ENCODE measurements at regions not wholly inside any gene's neighbourhood (a gene's known extent, or its start where the extent isn't known, plus 50 kb on each side); places are given as distances from the start of the nearest gene placed in this dataset.
"Not testable (repeated sequence)": the region's sequence is repeated elsewhere in the genome, so short reads cannot be mapped to it uniquely, and the experiment has no call there.

DNA sequence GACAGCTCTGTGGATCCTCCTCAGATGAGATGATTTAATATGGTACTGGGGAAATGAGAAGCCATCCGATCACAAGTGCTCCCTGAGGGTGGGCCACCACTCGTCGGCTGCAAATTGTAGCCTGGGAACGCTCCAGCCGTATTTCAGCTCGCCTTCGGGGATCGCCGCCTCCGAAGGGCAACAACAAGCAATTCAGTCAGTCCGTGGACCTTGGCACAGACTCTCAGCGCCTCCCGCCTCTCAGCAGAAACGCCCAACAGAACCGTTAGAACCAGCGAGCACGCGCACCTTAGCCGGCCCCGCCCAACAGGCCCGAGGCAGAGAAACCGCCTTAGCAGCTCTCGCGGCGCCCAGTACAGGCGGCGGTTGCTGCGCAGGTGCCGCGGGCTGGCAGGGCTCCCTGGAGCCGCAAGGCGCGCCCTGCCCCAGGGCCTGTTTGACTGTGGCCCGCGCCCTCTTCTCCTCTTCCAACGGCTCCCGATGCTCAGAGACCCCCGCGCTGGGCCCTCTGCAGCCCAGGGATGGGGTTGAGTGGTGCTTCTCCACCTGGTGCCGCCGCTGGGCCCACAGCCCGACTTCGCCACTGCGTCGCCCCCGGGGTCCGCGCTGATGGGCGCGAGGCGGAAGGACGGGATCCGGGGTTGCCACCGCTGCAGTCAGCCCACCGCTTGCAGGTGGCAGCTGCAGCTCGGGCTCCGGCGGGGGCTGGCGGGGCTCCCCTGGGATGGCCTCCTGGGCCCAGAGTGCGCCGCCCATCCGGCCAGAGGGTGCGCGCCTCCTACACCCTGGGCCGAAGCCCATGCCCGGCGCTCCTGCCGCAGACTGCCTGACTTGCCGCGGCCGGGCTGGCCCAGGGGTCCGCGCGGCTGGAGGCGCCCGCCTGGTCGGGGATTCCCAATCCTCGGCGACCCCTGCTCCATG is 77.9 kb upstream of the PABPC3 start:
- H3K36me3 Mint-ChIP-seq, H3K9me3 Mint-ChIP-seq: not testable (repeated sequence)
- ATAC-seq = peak; percentile 90
- Mint-ChIP-seq H3K4me3 (peak overlapping the region; percentile 81), H3K27ac (peak overlapping the region; percentile 81), H3K27me3 (peaks cover 15% of the 10 kb centered on the region), H3K4me1 (peaks cover 22% of the 10 kb centered on the region)

DNA sequence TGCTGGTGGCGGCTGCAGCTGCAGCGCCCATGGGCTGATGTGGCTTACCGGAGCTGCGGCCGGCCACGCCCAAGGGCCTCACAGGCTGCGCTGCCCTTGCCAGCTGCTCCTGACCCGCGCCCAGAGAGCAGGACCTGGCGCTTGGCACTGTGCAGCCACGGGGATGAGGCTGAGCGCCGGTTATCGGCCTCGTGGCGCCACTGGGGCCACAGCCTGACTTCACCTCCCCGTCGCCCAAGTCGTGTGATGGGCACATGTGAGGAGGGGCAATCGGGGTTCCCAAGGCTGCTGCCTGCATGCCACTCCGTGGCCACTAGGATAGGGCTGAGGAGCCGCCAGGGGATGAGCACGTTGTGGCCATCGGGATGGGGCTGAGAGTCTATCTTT is 77.2 kb upstream of the PABPC3 start:
- Mint-ChIP-seq H3K27me3 (peaks cover 15% of the 10 kb centered on the region), H3K4me1 (peaks cover 22% of the 10 kb centered on the region), H3K4me3 (peak overlapping the region; percentile 81), H3K27ac (peak overlapping the region; percentile 81), H3K9me3 (no peaks in the 10 kb centered on the region), H3K36me3 (no peaks in the 10 kb centered on the region)
- ATAC-seq = no peak

GRCh38 chr13:25019741-25020140 is 76.2 kb upstream of the PABPC3 start:
- not testable (repeated sequence) for H3K9me3 Mint-ChIP-seq, H3K36me3 Mint-ChIP-seq, ATAC-seq, H3K4me3 Mint-ChIP-seq
- H3K27ac Mint-ChIP-seq = peak overlapping the region; percentile 81
- peaks cover 22% of the 10 kb centered on the region for H3K4me1 Mint-ChIP-seq
- H3K27me3 Mint-ChIP-seq = peaks cover 15% of the 10 kb centered on the region

GRCh38 chr13:25024175-25024574 is 71.8 kb upstream of the PABPC3 start:
- no peaks in the 10 kb centered on the region for H3K36me3 Mint-ChIP-seq
- H3K27me3 Mint-ChIP-seq = peaks cover 17% of the 10 kb centered on the region
- H3K9me3 Mint-ChIP-seq = no peaks in the 10 kb centered on the region
- ATAC-seq = no peak
- H3K4me3 Mint-ChIP-seq = no peak overlapping the region
- peaks cover 5% of the 10 kb centered on the region for H3K4me1 Mint-ChIP-seq
- H3K27ac Mint-ChIP-seq = no peak overlapping the region

DNA sequence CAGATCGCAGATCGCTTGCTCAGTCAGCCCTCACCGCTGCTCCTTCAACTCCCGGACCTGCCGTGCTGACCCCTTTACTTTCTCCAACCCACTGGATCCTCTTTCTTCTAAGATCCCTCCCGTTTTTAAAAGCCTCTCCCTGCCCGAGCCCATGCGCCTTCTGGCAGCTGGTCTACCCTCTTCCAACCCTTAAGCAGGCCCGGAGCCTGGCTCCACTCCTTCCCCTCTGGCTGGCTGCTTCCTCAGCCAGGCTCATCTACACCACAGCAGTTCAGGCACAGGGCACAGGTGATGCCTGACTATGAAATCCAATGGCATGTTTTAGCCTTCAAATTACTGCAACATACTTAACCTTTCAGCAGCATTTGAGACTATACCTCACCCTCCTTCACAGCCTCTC is 63.8 kb upstream of the PABPC3 start:
- Mint-ChIP-seq H3K36me3 (no peaks in the 10 kb centered on the region), H3K4me1 (peaks cover 14% of the 10 kb centered on the region), H3K27ac (no peak overlapping the region), H3K9me3 (no peaks in the 10 kb centered on the region), H3K4me3 (no peak overlapping the region), H3K27me3 (peaks cover 47% of the 10 kb centered on the region)
- no peak for ATAC-seq

GRCh38 chr13:25034173-25034572 is 61.8 kb upstream of the PABPC3 start:
- Mint-ChIP-seq H3K4me3 (no peak overlapping the region), H3K9me3 (no peaks in the 10 kb centered on the region), H3K36me3 (no peaks in the 10 kb centered on the region), H3K4me1 (peaks cover 16% of the 10 kb centered on the region), H3K27ac (no peak overlapping the region), H3K27me3 (peaks cover 68% of the 10 kb centered on the region)
- no peak for ATAC-seq

- H3K27me3 Mint-ChIP-seq = peaks cover 74% of the 10 kb centered on the region
- H3K27ac Mint-ChIP-seq = no peak overlapping the region
- ATAC-seq = peak; percentile 81
- no peaks in the 10 kb centered on the region for H3K36me3 Mint-ChIP-seq
- H3K4me3 Mint-ChIP-seq = no peak overlapping the region
- no peaks in the 10 kb centered on the region for H3K9me3 Mint-ChIP-seq
- peaks cover 16% of the 10 kb centered on the region for H3K4me1 Mint-ChIP-seq
These were observed 58.7 kb upstream of the PABPC3 start for GRCh38 chr13:25037057-25037813.

DNA sequence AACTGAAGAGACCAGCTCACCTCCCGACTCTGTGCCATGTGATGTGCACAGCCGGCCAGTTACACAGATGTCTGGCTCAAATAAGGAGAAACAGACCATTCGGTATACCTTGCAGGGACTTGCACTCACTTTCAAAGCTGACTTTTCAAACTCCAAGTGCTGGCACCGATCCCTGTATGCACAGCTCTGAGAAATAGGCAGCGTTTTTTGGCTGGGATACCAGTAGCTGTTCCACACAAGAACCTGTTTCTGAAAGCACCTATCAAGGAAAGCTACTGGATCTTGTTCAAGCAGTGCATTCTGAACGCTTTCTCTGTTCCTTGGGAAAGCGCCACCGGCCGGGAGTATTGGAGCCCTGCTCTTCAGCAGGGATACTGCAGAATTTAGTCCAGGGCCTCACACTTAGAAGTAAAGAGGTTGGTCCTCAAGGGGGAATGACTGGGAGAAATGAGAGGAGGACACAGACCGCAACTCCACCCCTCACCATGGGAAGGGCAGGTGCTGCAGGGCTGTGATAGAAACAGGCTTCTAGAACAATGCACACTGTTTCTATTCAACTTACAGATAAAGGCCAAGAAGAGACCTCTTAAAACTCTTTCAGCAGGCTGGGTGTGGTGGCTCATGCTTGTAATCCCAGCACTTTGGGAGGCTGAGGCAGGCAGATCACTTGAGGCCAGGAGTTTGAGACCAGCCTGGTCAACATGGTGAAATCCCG is 53.6 kb upstream of the PABPC3 start:
- Mint-ChIP-seq H3K27ac (no peak overlapping the region), H3K9me3 (no peaks in the 10 kb centered on the region), H3K4me3 (no peak overlapping the region), H3K4me1 (peaks cover 8% of the 10 kb centered on the region), H3K27me3 (peaks cover 67% of the 10 kb centered on the region), H3K36me3 (no peaks in the 10 kb centered on the region)
- ATAC-seq = no peak

DNA sequence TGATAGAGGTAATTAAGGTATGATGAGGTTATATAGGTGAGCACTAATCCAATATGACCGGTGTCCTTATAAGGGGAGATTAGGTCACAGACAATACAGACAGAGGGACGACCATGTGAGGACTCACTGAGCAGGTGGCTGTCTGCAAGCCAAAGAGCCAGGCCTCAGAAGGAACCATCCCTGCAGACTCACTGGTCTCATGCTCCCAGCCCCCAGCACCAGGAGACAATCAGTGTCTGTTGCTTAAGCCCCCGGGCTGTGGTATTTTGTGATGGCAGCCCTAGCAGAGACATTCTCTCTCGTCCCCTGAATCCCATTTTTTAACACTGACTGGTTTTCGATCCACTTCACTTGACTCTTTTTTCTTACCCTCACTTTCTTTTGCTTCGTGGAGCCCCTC is 51.9 kb upstream of the PABPC3 start:
- Mint-ChIP-seq H3K27ac (no peak overlapping the region), H3K4me3 (no peak overlapping the region), H3K4me1 (peaks cover 7% of the 10 kb centered on the region), H3K9me3 (no peaks in the 10 kb centered on the region), H3K27me3 (peaks cover 67% of the 10 kb centered on the region), H3K36me3 (no peaks in the 10 kb centered on the region)
- ATAC-seq = no peak
